NAMALWA (cell line): ENCODE measurements at regions not wholly inside any gene's neighbourhood (a gene's known extent, or its start where the extent isn't known, plus 50 kb on each side); places are given as distances from the start of the nearest gene placed in this dataset.

Experiments used
- DNase-seq: peaks from one replicate; pipeline ENCODE4 v3.0.0-alpha.2; 2015; ENCODE audit warnings: low spot score

GRCh38 chr7:10888861-10889260 lies 84.8 kb upstream of the PHF14 start:
- no peak for DNase-seq

GRCh38 chr7:10889266-10889898 lies 84.3 kb upstream of the PHF14 start:
- DNase-seq: peak; percentile 87

- no peak for DNase-seq
These were observed 65.1 kb upstream of the PHF14 start for GRCh38 chr7:10908600-10908999.

- no peak for DNase-seq
These were observed 63.2 kb upstream of the PHF14 start for GRCh38 chr7:10910447-10910846.

GRCh38 chr7:10912077-10912476 lies 61.6 kb upstream of the PHF14 start:
- no peak for DNase-seq

- no peak for DNase-seq
These were observed 60.2 kb upstream of the PHF14 start for GRCh38 chr7:10913457-10913856.

GRCh38 chr7:10918093-10918590 lies 55.5 kb upstream of the PHF14 start:
- DNase-seq: no peak

GRCh38 chr7:10919923-10920322 lies 53.7 kb upstream of the PHF14 start:
- no peak for DNase-seq
